ENCODE measurements at regions not wholly inside any gene's neighbourhood (a gene's known extent, or its start where the extent isn't known, plus 50 kb on each side); places are given as distances from the start of the nearest gene placed in this dataset.
"Not testable (repeated sequence)": the region's sequence is repeated elsewhere in the genome, so short reads cannot be mapped to it uniquely, and the experiment has no call there.

DNA sequence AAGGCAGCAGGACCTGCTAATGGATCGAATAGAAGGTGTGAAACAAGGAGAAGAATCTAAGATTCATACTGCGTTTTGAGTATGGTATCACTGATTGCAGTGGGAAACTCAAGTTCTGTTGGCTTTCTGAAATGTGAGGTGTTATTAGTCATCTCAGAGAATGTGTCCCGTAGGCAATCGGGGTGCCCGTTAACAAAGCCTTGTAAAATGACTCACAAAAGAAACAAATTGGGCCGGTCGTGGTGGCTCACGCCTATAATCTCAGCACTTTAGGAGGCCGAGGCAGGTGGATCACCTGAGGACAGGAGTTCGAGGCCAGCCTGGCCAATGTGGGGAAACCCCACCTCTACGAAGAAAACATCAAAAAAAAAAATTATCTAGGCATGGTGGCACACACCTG, 118.2 kb upstream of the C7orf33 start:
- DNase-seq (ENCODE audit: low spot score) = no peak

DNA sequence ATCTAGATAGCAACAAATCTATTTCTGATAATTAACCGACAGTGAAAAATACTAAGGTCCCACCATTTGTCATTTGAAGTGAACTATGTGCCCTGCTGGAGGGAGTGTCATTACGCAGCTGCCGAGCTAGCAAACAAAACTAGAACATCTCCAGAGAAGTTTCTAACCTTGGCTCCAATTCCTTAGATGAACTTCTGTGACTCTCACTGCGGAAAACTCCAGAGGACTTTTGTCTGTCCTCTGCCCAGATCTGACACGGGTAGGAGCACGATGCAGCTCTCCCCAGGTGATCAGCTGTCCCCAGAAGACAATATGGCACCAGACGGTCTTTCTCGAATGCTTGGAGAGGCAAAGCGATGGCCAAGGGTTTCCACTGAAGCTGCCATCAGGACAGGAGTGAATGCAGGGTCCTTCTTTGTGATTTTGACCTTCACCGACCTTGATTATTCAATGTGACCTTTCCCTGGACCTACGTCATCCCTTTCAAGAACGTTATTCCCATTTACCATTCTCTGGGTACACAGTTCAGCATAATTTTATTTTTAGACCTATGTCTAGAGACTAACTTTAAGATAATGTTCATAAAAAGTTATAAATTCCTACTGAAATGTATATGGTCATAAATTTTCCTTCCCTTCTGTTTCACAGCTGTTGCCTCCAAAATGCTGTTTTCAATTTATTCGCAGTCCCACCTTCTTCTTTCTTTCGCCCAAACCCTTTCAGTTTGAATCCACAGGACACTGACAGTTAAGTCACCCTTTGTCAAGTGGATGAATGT, 116.7 kb upstream of the C7orf33 start:
- no peak for DNase-seq (ENCODE audit: low spot score)

DNA sequence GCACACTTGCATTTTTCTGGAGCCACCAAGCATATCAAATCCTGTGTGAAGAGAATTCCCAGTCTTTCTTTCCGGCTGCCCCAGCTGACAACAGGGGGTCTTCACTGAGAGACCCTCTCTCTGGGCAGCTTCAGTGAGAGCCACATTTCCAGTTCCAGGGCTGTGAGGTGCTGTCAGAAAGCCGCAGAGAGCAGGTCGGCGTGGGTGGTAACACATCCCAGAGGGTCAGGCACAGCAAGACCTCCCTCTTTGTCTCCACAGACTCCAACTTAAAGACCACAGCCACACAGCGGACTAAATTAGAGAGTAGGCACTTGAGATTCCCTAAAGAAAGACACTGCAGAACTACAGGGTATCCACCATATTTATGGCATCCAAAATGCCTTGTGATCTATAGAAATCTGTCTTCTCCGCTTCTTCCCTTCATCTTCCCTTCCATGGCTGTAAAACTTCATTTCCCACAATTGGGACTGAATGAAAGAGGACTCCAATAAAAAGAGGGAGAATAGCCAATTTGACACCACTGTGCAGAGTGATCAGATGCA, 116.0 kb upstream of the C7orf33 start:
- DNase-seq (ENCODE audit: low spot score) = no peak

DNA sequence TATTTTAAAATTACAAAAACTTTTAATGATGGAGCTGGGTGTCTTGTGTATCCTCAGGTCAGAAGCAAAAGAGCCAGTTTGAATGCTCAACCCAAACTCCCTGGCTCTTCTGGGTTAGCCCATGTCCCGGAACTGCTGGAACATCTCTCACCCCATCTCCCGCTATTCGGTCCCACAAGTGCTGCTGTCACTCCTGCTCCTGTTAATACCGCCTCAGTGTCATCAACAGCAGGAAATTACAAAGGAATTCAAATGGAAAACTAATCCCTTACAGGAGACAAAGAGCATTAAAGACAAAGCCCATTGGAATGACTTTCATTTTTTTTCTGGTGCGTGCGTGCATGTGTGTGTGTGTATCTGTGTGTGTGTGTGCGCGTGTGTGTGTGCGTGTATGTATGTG, 112.0 kb upstream of the C7orf33 start:
- no peak for DNase-seq (ENCODE audit: low spot score)

DNA sequence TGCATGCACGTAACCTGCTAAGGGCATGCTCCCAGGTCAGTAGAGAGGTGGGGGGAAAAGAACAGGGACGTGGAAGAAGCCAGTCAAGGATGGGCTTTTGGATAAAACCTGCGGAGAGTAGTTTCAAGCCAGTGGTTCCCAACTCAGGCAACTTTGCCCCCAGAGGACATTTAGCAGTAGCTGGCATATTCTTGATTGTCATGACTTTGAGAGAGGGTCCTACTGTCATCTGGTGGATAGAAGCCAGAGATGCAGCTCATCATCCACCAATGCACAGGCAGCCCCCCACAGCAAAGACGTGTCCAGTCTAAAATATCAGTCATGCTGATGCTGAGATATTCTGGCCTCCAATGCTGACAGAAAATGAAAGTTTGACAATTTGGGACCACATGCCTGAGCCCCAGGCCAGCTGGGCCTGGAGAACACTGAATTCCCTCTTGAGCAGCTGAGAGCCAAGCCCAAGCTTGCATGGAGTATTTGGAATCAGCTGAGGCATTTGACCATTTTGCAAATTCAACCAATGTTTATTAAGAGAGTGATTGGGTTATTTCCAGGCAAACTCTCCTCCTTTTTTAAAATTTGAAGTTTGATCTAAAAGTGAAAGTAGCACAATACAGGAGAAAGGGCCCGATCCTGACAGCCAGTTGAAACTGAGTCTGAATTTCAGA, 110.0 kb upstream of the C7orf33 start:
- no peak for DNase-seq (ENCODE audit: low spot score)

DNA sequence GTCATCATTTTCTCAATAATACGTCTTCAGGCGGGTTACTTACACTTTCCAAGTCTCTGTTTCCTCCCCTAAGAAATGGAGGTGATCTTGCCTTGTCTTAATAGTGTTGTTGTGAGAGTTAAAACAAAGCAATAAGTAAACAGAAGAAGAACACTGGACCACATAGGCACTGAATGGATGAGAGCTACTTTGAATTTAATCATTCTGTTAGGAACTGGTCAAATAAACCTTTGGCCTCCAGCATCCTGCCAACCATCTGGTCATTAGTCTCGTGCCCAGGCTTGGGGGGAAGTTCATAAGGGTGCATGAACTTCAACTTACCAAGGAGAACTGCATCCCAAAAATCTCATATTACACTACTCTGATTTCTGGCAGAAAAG, 109.4 kb upstream of the C7orf33 start:
- no peak for DNase-seq (ENCODE audit: low spot score)

DNA sequence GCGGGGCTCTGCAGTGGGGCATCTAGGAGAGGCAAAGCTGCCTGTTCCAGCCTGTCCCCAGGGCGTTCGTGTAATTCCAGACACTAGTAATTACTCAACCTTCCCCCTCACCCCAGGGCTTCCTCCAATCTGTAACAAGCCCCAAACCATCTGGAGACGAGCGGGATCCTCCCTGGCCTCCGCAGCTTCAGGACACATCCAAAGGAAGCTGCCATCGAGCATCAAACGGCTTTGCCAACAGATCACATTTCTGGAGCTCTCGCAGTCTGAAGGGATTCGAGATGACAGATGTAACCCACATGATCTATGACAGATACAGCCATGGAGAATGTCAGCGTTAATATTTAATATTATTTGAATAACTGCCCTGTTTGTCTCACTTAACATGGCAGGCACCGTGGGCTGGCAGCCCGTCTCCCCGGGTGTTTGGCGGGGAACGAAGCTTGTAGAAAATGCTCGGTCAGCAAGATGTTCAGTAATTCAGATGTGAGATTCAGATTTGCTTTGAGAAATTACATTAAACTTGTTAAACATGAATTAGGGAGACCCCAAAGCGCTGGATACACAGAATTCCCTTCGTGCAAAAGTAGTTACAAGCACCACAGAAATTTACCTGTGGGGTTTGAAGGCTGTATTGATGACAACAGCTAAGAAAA, 108.5 kb upstream of the C7orf33 start:
- DNase-seq (ENCODE audit: low spot score) = no peak

DNA sequence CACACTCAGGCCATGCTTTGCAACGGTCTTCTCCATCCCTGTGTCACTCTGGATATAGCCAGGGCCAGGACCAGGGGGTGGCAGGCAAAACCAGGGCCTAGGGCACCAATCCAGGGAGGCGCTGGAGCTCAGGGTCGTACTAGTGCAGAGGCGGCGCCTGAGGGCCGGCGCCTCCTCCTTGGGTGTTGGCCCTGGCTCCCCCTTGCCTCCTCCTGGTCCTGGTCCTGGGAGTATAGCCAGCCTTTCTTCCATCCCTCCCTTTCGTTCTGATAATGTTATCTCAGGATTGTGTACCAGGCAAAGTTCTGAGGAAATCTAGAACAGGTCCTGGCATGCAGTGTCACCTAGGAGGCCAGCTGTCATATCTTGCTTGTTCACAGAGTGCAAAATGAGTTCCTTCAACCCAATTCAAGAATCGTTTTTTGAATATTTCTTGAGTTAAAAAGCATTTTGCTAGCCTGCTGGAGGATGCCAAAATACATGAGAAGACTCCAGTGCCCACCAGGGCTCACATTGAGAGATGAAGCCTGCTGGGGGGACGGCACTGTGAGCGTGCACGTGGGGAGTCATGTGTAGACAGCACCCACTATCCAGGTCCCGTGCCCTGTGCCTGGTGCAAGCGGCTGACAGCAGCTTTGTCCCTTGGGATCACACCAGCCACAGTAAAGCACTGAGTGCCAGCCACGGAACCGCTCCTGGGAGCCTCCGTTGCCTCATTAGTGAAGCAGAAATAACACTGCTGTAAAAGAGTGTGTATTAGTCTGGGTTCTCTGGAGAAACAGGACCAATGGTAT, 106.9 kb upstream of the C7orf33 start:
- DNase-seq (ENCODE audit: low spot score) = no peak

DNA sequence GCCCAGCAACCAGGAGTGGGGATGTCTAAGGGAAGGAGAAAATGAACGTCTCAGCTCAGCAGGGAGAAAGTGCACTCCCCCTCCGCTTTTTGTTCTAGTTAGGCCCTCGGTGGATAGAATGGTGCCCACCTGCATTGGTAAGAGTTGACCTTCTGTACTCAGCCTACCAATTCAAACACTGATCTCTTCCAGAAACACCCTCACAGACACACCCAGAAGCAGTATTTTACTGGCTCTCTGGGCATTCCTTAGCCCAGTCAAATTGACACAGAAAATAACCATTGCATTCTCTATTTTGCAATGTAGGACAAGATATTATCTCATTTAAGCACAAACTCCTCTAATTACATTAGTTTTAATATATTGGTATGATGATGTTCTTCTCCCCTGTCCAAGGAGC, 106.1 kb upstream of the C7orf33 start:
- DNase-seq (ENCODE audit: low spot score) = no peak

DNA sequence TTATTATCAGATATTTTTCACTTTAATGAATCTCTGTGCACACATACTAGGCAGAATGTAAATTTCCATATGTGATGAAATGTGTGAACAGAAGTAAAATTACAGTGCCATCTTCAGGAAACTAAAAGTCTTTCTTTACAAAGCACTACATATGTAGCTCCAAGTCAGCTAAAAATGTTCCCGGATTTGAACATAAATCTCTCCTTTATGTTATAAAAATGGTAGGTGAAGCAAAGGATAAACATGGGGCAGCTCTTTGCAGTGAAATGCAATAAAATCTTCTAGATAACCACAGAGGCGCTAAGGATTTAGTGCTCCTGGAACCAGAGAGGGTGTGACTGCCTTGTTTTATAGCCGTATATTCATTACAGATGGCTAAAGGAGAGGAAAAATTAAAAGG, 104.9 kb upstream of the C7orf33 start:
- no peak for DNase-seq (ENCODE audit: low spot score)

DNA sequence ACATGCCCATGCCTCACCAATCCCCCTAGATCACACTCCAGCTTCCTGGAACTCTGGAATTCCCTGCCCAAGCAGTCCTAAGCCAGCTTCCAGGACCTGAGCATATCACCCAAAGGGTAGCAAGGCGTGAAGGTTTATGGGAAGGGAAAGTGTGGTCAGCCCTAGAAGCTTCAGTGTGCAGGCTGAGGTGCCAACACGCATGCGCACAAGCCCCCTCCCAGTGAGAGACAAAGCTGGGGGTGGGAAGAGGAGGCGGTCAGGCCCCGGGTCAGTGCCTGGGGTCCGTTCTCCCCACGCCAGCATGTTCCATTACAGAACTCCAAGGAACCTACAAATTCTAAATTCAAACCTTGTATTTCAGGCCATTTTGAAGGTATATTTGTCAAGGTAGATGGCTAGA, 103.6 kb upstream of the C7orf33 start:
- no peak for DNase-seq (ENCODE audit: low spot score)

DNA sequence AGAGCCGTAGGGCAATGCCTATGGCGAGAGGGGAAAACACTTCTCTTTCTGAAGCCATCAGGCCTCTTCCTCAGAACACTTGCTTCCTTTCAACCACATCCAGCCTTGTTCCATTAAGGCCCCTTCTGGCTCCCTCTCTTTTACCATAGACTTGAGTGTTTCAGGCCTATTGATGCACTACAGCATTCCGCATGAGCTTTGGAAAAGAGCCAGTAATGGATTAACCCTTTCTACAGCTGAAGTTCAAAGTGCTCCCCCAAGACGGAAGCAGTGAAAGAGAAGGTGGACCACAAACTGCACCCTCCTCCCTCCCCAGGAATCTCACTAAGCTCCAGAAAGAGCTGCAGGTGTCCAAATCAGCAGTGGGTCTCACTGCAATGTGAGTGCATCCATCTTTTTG, 102.7 kb upstream of the C7orf33 start:
- DNase-seq (ENCODE audit: low spot score) = no peak

DNA sequence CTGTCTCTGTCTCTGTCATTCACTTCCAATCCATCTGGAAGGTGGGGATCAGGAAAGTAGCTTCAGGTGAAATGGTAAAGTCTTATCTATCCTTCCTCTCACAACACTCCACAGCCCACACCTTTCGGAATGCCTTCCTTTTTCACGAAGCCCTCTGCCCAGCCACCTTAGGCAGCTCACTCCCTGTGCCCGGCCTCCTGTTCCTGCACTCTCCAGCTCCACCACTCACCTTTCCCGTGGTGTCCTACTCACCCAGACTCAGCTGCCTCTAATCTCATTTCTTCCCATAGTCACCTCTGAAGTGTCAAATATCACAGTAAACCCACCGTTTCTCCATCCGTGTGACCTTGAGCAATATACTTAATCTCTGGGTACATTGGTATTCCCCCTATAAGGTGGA, 100.9 kb upstream of the C7orf33 start:
- DNase-seq (ENCODE audit: low spot score) = no peak

DNA sequence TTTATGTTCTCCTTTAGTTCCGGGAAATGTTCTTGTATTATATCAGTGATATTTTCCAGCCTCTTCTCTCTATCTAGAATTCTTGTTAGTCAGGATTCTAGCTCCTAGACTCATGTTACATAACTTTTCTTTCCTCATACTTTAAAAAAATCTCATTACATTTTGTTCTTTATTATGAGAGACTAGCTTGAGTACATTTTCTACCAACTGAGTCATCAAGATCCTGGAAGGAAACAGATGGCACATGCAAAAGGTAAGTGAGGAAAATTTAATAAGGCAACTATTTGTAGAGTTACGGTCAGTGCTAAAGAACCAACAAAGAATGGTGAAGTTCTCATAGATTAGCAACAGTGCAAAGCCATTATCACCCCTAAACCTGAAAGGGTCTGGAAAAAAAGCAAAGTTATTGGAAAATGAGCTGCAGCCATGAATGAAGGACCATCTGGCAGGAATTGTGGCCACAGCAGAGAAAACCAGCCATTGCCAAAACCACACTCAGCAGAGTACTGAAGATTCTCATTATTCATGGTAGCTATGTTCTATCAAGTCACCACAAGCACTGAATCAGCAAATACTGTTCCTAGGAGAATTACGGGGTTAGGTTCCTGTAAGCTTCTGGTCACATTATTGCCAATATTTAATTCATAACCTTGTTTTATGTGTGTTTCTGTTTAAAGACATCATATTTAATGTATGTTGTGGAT, 98.3 kb upstream of the C7orf33 start:
- DNase-seq (ENCODE audit: low spot score) = no peak

DNA sequence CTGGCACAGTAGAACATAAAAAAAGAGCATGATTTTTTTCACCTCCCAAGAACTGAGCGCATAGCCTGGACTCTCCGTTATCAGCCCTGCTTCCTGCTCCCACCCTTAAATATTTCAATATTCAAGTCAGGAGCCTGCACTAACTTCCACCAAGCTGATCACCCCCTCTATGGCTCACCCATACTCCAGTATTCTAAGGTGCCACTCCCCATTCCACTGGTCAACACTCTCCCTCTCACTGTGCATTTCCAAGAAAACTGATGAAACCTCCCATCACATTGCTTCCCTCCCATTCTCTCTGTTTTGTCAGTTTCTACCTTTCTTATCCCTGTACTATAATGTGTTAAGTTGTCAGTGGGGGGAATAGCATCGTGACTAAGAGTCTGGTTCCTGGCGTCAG, 95.0 kb upstream of the C7orf33 start:
- no peak for DNase-seq (ENCODE audit: low spot score)

DNA sequence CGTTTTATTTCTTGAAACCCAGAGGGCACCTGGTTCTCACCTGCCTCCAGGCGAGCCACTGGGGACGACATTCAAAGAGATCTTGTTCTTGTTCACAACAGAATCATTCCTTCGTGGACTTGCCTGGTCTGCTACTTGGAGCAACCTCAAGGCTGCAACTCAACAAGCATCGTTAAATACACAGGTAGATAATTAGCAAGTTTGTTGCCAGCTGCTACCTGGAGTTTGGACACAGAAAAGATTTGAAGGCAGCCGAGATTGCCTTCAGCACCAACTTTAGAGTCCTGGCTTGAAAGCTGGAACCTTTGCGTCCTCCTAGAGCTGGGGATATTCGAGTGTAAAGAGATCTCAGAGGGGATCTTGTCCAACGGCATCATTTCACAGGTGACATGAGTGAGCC, 89.6 kb upstream of the C7orf33 start:
- no peak for DNase-seq (ENCODE audit: low spot score)

DNA sequence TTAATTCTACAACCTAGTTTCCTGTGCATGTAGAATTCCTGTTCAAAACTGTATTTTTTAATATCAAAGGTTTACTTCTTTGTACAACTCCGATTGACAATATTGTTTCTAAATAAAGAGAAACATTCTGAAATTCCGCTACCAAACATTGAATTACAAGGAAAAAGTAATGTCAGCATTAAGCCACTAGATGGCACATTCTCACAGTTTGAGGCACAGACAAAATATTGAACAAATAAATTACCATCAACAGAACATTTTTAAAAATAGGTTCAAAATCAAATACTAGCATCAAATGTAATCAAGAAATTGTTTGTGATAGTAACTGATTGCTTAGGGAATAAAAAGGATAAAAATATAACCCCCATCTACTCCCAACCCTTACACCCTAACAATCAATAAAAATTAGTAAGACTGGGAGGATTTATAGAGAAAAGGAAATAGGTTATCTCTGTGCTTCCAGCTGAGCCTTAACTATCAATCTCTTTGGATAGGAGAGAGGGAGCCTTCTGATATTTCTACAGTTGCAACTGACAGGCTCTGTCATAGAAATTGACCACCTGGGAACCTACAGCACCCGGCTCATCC, 86.6 kb upstream of the C7orf33 start:
- no peak for DNase-seq (ENCODE audit: low spot score)

DNA sequence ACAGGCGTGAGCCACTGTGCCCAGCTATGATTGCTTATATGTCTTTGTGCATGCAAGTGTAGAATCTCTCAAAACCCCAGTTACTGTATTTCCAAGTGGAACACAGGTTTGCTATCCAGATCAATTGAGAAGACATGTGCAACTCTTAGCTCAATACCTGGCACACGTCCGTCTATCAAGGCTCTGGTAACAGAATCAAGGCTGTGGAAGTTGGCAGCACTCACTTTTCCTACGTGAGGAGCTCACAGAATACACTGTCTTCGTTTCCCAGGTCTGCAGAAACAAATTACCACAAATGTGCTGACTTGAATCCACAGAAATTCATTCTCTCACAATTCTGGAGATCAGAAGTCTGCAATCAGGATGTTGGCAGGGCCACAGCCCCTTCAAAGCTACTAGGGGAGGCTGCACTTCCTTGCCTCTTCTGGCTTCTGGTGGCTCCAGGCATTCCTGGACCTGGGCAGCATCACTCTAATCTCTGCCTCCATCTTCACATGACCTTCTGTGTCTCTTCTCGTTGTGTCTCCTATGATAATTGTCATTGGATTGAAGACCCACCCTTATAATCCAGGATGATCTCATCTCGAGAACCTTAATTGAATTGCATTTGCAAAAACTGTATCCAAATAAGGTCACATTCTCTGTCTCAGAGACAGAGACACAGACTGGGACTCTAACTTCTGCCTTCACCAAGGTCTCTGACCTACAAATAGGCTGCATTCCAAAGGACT, 84.8 kb upstream of the C7orf33 start:
- DNase-seq (ENCODE audit: low spot score) = no peak

DNA sequence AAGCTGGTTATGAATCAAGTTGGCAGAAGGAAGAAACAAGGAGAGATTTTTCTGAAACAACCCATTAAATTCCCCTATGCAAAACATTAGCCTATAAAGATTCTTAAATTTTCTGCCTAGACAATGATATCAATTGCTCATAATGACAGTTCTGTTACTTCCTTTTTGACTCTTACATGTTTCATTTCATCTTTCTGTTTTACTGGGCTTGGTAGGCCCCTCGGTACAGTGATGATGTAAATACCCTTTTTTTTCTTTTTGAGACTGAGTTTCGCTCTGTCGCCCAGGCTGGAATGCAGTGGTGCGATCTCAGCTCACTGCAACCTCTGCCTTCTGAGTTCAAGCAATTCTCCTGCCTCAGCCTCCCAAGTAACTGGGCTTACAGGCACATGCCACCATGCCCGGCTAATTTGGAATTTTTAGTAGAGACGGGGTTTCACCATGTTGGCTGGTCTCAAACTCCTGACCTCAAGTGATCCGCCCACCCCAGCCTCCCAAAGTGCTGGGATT, 83.4 kb upstream of the C7orf33 start:
- DNase-seq (ENCODE audit: low spot score) = not testable (repeated sequence)

DNA sequence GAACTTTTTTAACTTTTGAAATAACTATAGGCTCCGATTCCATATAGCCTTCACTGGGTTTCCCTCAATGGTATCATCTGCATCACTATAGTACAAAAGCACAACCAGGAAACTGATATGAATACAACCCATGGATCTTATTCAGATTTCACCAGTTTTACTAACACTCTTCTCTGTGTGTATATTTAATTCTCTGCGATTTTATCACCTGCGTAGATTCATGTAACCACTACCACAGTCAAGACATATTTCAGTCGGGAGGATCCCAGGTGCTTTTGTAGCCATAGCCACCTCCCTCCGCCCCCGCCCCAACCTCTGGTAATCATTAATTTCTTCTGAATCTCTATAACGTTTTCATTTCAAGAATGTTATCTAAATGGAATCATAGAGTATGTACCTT, 82.8 kb upstream of the C7orf33 start:
- no peak for DNase-seq (ENCODE audit: low spot score)

Measured in ureter (tissue), 1 donor.